DND-41 (cell line): ENCODE measurements at regions not wholly inside any gene's neighbourhood (a gene's known extent, or its start where the extent isn't known, plus 50 kb on each side); places are given as distances from the start of the nearest gene placed in this dataset.

Source experiments
- ATAC-seq: fragments of 200-7000 bp; cut with Tn5 transposase; 3 replicates; pipeline ENCODE4 v1.9.1; 2021; ENCODE audit warnings: low read depth; ENCODE audit not compliant: insufficient read depth
- DNase-seq: peaks from one replicate; pipeline ENCODE4 v3.0.0-alpha.2; 2020
- H2AFZ ChIP-seq: 2 replicates; pipeline ENCODE4 v1.6.0; 2012; ENCODE audit warnings: low read depth, low read length
- H3K27ac ChIP-seq: 2 replicates; pipeline ENCODE4 v1.5.1; 2012; ENCODE audit warnings: low read length, inconsistent platforms
- H3K27me3 ChIP-seq: fragments of 200-600 bp; sonication (generic); 2 replicates; pipeline ENCODE4 v1.6.0; 2012; ENCODE audit warnings: low read length, mild to moderate bottlenecking, inconsistent platforms; ENCODE audit not compliant: insufficient read depth, poor library complexity
- H3K36me3 ChIP-seq: 2 replicates; pipeline ENCODE4 v1.5.1; 2012; ENCODE audit warnings: low read length, inconsistent platforms; ENCODE audit not compliant: insufficient read depth
- H3K4me1 ChIP-seq: 2 replicates; pipeline ENCODE4 v1.5.1; 2012; ENCODE audit warnings: mild to moderate bottlenecking, low read length; ENCODE audit not compliant: insufficient read depth
- H3K4me2 ChIP-seq: 2 replicates; pipeline ENCODE4 v1.6.0; 2012; ENCODE audit warnings: mild to moderate bottlenecking, moderate library complexity, low read length, inconsistent platforms; ENCODE audit not compliant: insufficient read depth
- H3K4me3 ChIP-seq, 2 experiments: fragments of 200-600 bp in 1 of 2; shearing (Covaris generic) in 1 of 2; 2 replicates each; pipeline ENCODE4 v1.5.1; 2012 to 2016; ENCODE audit warnings: inconsistent platforms in 2 of 2, low read length in 2 of 2, mild to moderate bottlenecking in 2 of 2, low read depth in 1 of 2, moderate library complexity in 1 of 2
- H3K79me2 ChIP-seq: 2 replicates; pipeline ENCODE4 v1.6.0; 2012; ENCODE audit warnings: low read length, inconsistent platforms; ENCODE audit not compliant: insufficient read depth
- H3K9ac ChIP-seq: 2 replicates; pipeline ENCODE4 v1.6.0; 2012; ENCODE audit warnings: low read depth, mild to moderate bottlenecking, inconsistent platforms, low read length, moderate library complexity
- H3K9me3 ChIP-seq: 2 replicates; pipeline ENCODE4 v1.5.1; 2012; ENCODE audit warnings: low read length, moderate library complexity, mild to moderate bottlenecking, inconsistent platforms; ENCODE audit not compliant: insufficient read depth, severe bottlenecking
- H4K20me1 ChIP-seq: 2 replicates; pipeline ENCODE4 v1.6.0; 2012; ENCODE audit warnings: low read length; ENCODE audit not compliant: insufficient read depth
- CTCF ChIP-seq: IDR thresholded peaks from 2 replicates; pipeline ENCODE4 v1.5.1; 2012; ENCODE audit warnings: borderline replicate concordance, low read length, moderate library complexity, mild to moderate bottlenecking; ENCODE audit not compliant: poor library complexity, severe bottlenecking; ENCODE audit errors: extremely low read depth
- EZH2 ChIP-seq: IDR thresholded peaks from 3 replicates; pipeline ENCODE4 v1.6.1; 2012; ENCODE audit warnings: borderline replicate concordance, low read depth, mild to moderate bottlenecking, moderate library complexity, low read length, inconsistent platforms; ENCODE audit not compliant: severe bottlenecking

- no peak for TF ChIP-seq EZH2
- TF ChIP-seq CTCF: no peak
- H2AFZ ChIP-seq: no peak overlapping the region
These were observed 218.3 kb upstream of the OR4E1 start for GRCh38 chr14:21891921-21892320.

GRCh38 chr14:21884995-21885394 is 211.4 kb upstream of the OR4E1 start:
- no peak overlapping the region for H2AFZ ChIP-seq
- H3K79me2 ChIP-seq: no peaks in the 10 kb centered on the region
- no peaks in the 10 kb centered on the region for H3K36me3 ChIP-seq
- H3K9me3 ChIP-seq: no peaks in the 10 kb centered on the region
- H3K4me2 ChIP-seq: no peak overlapping the region
- DNase-seq (no peak), ATAC-seq (no peak)
- TF ChIP-seq CTCF (no peak), EZH2 (no peak)
- no peaks in the 10 kb centered on the region for H3K4me1 ChIP-seq
- H3K27me3 ChIP-seq: peaks cover 26% of the 10 kb centered on the region
- no peak overlapping the region for H3K4me3 ChIP-seq
- no peak overlapping the region for H3K27ac ChIP-seq
- H3K9ac ChIP-seq: no peak overlapping the region
- no peaks in the 10 kb centered on the region for H4K20me1 ChIP-seq

More at GRCh38 chr14:21891921-21892320, 218.3 kb upstream of the OR4E1 start:
- H4K20me1 ChIP-seq: no peaks in the 10 kb centered on the region
- no peaks in the 10 kb centered on the region for H3K4me1 ChIP-seq
- no peak overlapping the region for H3K4me3 ChIP-seq
- no peaks in the 10 kb centered on the region for H3K79me2 ChIP-seq
- H3K27me3 ChIP-seq: peaks cover 17% of the 10 kb centered on the region
- no peaks in the 10 kb centered on the region for H3K9me3 ChIP-seq
- no peak overlapping the region for H3K9ac ChIP-seq
- H3K27ac ChIP-seq: no peak overlapping the region
- no peak overlapping the region for H3K4me2 ChIP-seq
- no peak for DNase-seq
- H3K36me3 ChIP-seq: no peaks in the 10 kb centered on the region
- ATAC-seq: no peak

- H3K4me2 ChIP-seq: no peak overlapping the region
- no peaks in the 10 kb centered on the region for H3K79me2 ChIP-seq
- H4K20me1 ChIP-seq: no peaks in the 10 kb centered on the region
- DNase-seq (no peak), ATAC-seq (no peak)
- H3K4me1 ChIP-seq: no peaks in the 10 kb centered on the region
- TF ChIP-seq CTCF (no peak), EZH2 (no peak)
- no peak overlapping the region for H2AFZ ChIP-seq
- H3K27me3 ChIP-seq: peaks cover 24% of the 10 kb centered on the region
- H3K9me3 ChIP-seq: no peaks in the 10 kb centered on the region
- H3K27ac ChIP-seq: no peak overlapping the region
- no peak overlapping the region for H3K4me3 ChIP-seq
- H3K36me3 ChIP-seq: no peaks in the 10 kb centered on the region
- H3K9ac ChIP-seq: no peak overlapping the region
These were observed 208.6 kb upstream of the OR4E1 start for GRCh38 chr14:21882226-21882625.

- H3K4me1 ChIP-seq: no peaks in the 10 kb centered on the region
- no peak overlapping the region for H3K27ac ChIP-seq
- H3K4me3 ChIP-seq: no peak overlapping the region
- H3K9me3 ChIP-seq: no peaks in the 10 kb centered on the region
- H3K9ac ChIP-seq: no peak overlapping the region
- DNase-seq (no peak), ATAC-seq (no peak)
- H3K79me2 ChIP-seq: no peaks in the 10 kb centered on the region
- H3K4me2 ChIP-seq: no peak overlapping the region
- TF ChIP-seq CTCF (no peak), EZH2 (no peak)
- H2AFZ ChIP-seq: no peak overlapping the region
- peaks cover 35% of the 10 kb centered on the region for H3K27me3 ChIP-seq
- H4K20me1 ChIP-seq: no peaks in the 10 kb centered on the region
- H3K36me3 ChIP-seq: no peaks in the 10 kb centered on the region
These were observed 207.3 kb upstream of the OR4E1 start for GRCh38 chr14:21880918-21881317.
